ENCODE measurements at regions not wholly inside any gene's neighbourhood (a gene's known extent, or its start where the extent isn't known, plus 50 kb on each side); places are given as distances from the start of the nearest gene placed in this dataset.

DNA sequence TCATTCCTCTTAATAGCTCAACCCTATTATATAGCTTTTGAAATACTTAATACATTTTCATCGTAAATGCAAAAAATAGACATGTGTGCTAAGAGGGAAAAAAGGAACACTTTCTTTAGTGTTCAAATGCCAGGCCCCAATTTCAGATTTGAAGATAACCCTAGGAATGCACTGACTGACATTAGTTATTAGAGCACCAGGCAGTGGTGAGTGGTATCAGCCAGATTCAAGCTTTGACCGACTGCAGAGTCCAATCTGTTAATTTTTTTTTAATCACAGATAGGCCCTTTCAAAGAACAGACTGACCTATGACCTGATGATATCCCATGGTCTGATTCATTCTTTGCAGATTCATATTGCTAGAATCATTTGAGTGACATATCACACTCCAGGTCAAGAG, 874.2 kb upstream of the CHORDC1 start:
- TF ChIP-seq, protein P1, sequence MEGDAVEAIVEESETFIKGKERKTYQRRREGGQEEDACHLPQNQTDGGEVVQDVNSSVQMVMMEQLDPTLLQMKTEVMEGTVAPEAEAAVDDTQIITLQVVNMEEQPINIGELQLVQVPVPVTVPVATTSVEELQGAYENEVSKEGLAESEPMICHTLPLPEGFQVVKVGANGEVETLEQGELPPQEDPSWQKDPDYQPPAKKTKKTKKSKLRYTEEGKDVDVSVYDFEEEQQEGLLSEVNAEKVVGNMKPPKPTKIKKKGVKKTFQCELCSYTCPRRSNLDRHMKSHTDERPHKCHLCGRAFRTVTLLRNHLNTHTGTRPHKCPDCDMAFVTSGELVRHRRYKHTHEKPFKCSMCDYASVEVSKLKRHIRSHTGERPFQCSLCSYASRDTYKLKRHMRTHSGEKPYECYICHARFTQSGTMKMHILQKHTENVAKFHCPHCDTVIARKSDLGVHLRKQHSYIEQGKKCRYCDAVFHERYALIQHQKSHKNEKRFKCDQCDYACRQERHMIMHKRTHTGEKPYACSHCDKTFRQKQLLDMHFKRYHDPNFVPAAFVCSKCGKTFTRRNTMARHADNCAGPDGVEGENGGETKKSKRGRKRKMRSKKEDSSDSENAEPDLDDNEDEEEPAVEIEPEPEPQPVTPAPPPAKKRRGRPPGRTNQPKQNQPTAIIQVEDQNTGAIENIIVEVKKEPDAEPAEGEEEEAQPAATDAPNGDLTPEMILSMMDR (IDR thresholded peaks at IDR 0.05 in 4 of 5, conservative IDR thresholded peaks at IDR 0.05 in 1 of 5): no peak
- no peak for TF ChIP-seq POLR2A (IDR thresholded peaks at IDR 0.05)
